ENCODE measurements at regions not wholly inside any gene's neighbourhood (a gene's known extent, or its start where the extent isn't known, plus 50 kb on each side); places are given as distances from the start of the nearest gene placed in this dataset.
"Not testable (repeated sequence)": the region's sequence is repeated elsewhere in the genome, so short reads cannot be mapped to it uniquely, and the experiment has no call there.

DNA sequence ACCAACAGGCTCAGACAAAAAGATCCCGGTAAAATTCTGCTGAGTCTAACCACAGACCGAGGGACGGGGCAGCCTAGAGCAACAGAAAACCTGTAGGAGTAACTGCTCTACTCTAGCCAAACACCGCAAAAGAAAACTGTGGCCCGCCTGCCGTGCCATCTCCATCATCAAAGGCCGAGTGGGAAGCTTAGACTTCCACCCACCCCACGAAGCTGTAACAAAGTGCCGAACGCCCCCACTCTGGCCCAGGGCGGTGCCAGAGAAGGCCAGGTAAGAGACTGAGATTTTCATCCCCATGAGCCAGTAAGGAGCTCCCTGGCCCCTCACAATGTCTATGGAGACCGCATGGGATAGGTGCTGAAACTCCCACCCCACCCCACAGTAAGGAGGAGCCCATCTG lies 231.9 kb upstream of the COX10 start:
- intact Hi-C loops (cut with DNase I; ENCODE audit: low total_unique reads) = no loop called here
- TF ChIP-seq, protein P1, sequence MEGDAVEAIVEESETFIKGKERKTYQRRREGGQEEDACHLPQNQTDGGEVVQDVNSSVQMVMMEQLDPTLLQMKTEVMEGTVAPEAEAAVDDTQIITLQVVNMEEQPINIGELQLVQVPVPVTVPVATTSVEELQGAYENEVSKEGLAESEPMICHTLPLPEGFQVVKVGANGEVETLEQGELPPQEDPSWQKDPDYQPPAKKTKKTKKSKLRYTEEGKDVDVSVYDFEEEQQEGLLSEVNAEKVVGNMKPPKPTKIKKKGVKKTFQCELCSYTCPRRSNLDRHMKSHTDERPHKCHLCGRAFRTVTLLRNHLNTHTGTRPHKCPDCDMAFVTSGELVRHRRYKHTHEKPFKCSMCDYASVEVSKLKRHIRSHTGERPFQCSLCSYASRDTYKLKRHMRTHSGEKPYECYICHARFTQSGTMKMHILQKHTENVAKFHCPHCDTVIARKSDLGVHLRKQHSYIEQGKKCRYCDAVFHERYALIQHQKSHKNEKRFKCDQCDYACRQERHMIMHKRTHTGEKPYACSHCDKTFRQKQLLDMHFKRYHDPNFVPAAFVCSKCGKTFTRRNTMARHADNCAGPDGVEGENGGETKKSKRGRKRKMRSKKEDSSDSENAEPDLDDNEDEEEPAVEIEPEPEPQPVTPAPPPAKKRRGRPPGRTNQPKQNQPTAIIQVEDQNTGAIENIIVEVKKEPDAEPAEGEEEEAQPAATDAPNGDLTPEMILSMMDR (IDR thresholded peaks at IDR 0.05) = no peak
- no peak for DNase-seq

DNA sequence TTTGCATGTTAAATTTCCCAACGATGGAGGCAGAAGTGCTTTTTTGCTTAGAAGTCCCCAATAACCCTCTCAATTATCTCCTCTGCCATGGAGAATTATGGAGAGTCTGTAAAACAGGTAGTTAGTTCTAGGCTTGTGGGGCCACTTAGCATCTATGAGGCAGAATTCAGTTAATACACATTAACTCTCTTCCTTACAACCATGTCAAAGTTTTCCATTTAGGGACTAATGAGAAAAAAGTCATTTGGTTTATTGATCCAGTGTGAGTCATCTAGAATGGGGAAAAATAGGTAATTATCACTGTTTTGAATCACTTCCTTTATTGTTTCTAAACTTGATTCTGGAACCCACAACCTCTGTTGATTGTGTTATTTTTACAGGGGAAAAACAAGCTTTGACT lies 229.1 kb upstream of the COX10 start:
- no peak for DNase-seq
- H3K36me3 ChIP-seq = no peaks in the 10 kb centered on the region
- H3K4me1 ChIP-seq = no peaks in the 10 kb centered on the region
- H3K9me3 ChIP-seq = no peaks in the 10 kb centered on the region
- intact Hi-C loops (cut with DNase I; ENCODE audit: low total_unique reads) = no loop called here
- TF ChIP-seq, protein P1 (IDR thresholded peaks at IDR 0.05) = no peak
- no peak overlapping the region for H3K27ac ChIP-seq
- H3K4me3 ChIP-seq = no peak overlapping the region
- no peaks in the 10 kb centered on the region for H3K27me3 ChIP-seq

More for the DNA sequence above, 231.9 kb upstream of the COX10 start:
- H3K27me3 ChIP-seq = no peaks in the 10 kb centered on the region
- no peaks in the 10 kb centered on the region for H3K36me3 ChIP-seq
- no peaks in the 10 kb centered on the region for H3K9me3 ChIP-seq
- H3K4me3 ChIP-seq = no peak overlapping the region
- no peak overlapping the region for H3K27ac ChIP-seq
- H3K4me1 ChIP-seq = no peaks in the 10 kb centered on the region

DNA sequence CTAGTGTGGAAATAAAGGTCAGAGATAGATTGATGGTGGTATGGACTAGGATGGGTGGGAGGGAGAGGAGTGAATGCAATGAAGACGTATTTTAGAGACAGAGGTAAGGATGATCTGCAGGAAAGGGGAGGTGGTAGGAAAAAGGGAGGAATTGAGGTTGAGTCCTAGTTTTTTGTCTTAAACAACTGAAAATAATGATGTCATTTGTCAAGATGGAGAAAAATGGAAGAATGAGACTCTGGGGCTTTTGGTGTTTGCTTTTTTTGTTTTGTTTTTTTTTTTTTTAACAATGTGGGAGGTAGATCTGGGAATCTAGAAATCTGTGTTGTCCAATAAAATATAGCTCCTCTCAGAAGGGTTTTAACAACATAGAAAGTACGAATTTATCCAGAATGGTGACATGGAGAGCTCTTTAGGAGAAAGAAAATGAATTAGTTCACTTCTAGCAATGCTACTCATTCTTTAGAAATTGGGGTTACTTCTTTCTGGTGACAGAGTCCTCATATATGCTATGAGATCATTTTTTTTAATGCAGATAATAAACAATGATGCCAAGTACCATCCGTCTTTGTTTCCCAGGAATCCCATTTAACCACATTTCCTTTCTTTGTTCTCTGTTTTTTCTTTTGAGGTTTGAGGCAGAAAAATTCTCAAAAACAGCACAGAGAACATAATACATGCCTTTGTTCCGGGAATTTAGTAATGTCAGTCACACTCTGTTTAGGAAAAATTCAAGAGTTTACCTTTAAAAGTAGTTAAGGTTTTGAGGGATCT lies 225.3 kb upstream of the COX10 start:
- TF ChIP-seq, protein P1 (IDR thresholded peaks at IDR 0.05) = no peak
- H3K27me3 ChIP-seq = no peaks in the 10 kb centered on the region
- H3K4me1 ChIP-seq = no peaks in the 10 kb centered on the region
- H3K27ac ChIP-seq = no peak overlapping the region
- intact Hi-C loops (cut with DNase I; ENCODE audit: low total_unique reads) = no loop called here
- no peak for DNase-seq
- no peaks in the 10 kb centered on the region for H3K9me3 ChIP-seq
- no peak overlapping the region for H3K4me3 ChIP-seq
- no peaks in the 10 kb centered on the region for H3K36me3 ChIP-seq

DNA sequence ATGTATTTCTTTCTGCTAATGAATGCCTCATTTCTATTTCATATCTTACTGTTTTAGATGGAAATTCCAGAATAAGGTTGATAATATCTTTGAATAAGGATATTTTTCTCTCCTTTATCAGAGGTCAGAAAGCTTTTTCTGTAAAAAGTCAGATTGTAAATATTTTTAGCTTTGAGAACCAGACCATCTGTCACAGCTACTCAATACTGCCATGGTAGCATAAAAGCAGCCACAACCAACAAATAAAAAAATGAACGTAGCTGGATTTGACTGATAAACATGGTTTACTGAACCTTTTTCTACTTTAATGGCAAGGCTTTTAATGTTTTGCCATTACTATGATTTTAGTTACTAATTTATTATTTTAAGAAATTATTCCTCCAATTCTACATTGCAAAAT lies 217.4 kb upstream of the COX10 start:
- TF ChIP-seq, protein P1 (IDR thresholded peaks at IDR 0.05) = no peak
- intact Hi-C loops (cut with DNase I; ENCODE audit: low total_unique reads) = no loop called here

DNA sequence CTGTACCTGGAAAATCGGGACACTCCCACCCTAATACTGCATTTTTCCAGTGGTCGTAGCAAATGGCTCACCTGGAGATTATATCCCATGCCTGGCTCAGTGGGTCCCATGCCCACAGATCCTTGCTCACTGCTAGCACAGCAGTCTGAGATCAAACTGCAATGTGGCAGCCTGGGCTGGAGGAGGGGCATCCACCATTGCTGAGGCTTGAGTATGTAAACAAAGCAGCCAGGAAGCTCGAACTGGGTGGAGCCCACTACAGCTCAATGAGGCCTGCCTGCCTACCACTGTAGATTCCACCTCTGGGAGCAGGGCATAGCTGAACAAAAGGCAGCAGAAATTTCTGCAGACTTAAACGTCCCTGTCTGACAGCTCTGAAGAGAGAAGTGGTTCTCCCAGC lies 213.6 kb upstream of the COX10 start:
- intact Hi-C loops (cut with DNase I; ENCODE audit: low total_unique reads); H3K4me3 ChIP-seq; H3K36me3 ChIP-seq; DNase-seq; H3K9me3 ChIP-seq; H3K27ac ChIP-seq; H3K27me3 ChIP-seq; H3K4me1 ChIP-seq: not testable (repeated sequence)

More for the DNA sequence above, 217.4 kb upstream of the COX10 start:
- Histone ChIP-seq H3K4me3 (no peak overlapping the region), H3K36me3 (no peaks in the 10 kb centered on the region), H3K9me3 (no peaks in the 10 kb centered on the region), H3K27ac (no peak overlapping the region), H3K4me1 (no peaks in the 10 kb centered on the region), H3K27me3 (no peaks in the 10 kb centered on the region)
- no peak for DNase-seq

DNA sequence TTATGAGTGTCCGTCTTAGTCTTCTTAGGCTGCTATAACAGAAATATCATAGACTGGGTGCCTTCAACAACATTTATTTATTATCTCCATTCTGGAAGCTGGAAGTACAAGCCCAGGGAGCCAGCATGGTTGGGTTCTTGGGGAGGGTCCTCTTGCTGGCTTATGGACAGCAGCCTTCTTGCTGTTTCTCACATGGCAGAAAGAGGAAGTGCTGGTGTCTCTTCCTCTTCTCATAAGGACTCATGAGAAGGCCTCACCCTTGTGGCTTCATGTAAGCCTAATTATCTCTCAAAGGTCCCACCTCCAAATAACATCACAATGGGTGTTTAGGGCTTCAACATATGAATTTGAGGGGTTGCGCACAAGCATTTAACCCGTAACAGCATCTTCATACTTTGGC lies 207.0 kb upstream of the COX10 start:
- Histone ChIP-seq H3K27me3 (no peaks in the 10 kb centered on the region), H3K4me1 (no peaks in the 10 kb centered on the region)

More for the DNA sequence above, 207.0 kb upstream of the COX10 start:
- TF ChIP-seq, protein P1 (IDR thresholded peaks at IDR 0.05) = no peak
- H3K27ac ChIP-seq = no peak overlapping the region
- intact Hi-C loops (cut with DNase I; ENCODE audit: low total_unique reads) = no loop called here
- H3K9me3 ChIP-seq = no peaks in the 10 kb centered on the region
- no peak overlapping the region for H3K4me3 ChIP-seq
- H3K36me3 ChIP-seq = no peaks in the 10 kb centered on the region
- DNase-seq = no peak
